Renal pelvis (tissue), 1 donor: ENCODE measurements at regions not wholly inside any gene's neighbourhood (a gene's known extent, or its start where the extent isn't known, plus 50 kb on each side); places are given as distances from the start of the nearest gene placed in this dataset.
"Not testable (repeated sequence)": the region's sequence is repeated elsewhere in the genome, so short reads cannot be mapped to it uniquely, and the experiment has no call there.

Source experiments
- DNase-seq: peaks from one replicate; pipeline ENCODE4 v3.0.0-alpha.2; 2013

DNA sequence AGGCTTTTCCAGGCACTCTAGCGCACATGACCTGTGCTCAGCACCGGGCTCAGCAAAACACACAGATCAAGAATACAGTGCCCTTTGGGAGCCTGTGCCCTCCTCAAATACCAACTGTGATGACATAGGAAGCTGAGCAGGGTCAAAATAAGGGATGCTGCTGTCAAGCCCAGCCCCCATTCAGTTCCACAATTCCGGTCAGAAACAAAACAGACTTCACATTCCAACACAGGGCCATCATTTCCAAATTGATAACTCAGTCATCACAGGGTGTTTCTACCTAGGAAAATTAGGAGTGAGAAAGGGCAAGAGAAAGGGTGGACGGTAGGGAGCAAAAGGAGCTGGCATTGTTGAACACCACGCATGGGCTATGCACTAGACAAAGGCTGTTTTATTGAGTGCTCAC is 158.4 kb upstream of the CCDC54 start:
- DNase-seq: no peak

DNA sequence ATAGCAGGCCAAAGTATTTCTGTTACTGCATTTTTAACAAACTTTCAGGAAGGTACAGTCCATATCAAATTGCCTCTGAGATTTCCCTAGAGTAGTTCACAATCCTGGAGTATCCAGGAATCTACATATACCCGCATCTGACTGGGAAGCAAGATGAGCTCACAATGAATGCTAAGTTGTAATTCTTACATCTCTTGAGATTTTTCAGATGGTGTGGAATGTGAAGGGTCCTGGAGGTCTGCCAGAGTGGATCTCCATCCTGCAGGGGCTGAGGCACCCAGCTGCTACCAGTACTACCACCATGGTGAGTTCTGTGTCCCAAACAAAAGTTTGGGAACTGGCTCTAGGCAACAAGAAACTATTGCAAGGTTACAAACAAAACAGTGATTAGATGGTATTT is 156.7 kb upstream of the CCDC54 start:
- no peak for DNase-seq

DNA sequence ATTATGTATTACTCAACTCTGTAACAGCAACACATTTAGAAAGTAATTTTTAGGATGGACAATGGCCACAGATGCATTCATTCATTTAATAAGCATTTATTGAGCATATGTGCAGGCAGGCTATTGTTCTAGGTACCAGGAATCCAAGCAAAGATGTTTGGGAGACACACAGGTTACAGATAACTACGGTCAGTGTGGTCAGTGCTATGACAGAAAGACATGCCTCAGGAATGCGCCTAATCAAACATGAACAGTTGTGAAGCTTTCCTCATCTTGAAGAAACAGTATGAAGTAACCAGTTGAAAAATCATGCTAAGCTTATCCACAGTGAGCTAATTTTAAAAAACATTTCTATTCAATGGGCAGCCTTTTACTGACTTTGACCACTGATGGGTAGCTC is 155.4 kb upstream of the CCDC54 start:
- DNase-seq: no peak

DNA sequence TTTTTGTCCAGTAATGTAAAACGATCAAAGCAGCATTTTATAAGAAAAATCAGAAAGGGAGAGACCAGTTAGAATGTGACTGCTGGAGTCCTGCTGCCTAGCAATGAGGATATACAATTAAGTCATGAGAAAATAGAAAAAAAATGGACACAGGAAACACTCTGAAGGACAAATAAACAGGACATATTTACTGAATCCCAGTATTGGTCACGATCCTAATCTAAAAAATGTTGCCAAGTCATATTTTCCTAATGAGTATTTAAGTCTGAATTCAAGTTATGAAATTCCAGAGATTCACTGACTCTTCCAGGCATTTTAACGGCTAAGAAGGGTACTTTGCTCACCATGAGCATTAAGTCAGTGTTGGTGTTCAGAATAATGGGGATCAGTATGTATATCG is 154.3 kb upstream of the CCDC54 start:
- no peak for DNase-seq

DNA sequence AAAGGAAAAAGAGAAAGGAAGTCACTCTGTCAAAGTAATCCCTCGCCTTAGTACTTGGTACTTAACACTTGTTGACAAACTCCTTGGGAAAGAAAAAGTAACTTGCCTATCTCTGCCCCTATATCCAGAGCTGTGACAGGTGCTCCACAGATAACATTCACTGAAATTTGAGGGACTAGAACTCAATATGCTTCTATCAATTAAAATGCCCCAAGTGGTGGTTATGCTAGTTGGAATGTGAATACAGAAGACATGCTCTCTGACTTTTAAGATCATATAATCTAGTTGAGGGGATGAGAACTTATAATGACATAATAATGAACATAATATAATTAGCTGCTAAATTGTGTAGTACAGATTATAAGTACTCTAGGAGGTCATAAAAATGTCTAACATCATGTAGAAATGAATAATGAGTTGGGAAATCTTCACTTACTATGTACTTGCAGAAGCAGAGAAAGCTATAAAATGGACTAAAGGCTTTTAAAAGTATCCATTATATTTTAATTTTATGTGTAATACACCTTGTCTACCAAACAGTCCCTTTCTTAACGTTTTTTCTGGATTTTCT is 153.1 kb upstream of the CCDC54 start:
- no peak for DNase-seq

DNA sequence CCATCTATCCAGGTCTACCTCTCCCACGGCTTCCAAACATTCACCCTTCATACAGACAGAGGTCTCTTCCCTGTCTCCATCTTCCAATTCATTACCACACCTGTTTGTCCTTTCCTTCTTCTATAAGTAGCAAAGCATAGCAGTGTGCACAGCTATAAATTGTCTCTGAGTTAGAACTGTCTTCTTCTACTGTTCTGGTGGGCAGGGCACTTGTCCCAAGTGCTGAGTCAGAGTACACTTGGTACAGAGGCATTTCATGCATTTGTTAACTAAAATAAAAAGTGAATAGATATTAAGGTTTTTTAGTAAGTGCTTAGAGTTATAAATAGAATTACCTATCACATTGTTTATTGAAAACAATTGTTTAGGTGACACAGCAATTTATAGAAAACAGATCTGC is 150.1 kb upstream of the CCDC54 start:
- no peak for DNase-seq

DNA sequence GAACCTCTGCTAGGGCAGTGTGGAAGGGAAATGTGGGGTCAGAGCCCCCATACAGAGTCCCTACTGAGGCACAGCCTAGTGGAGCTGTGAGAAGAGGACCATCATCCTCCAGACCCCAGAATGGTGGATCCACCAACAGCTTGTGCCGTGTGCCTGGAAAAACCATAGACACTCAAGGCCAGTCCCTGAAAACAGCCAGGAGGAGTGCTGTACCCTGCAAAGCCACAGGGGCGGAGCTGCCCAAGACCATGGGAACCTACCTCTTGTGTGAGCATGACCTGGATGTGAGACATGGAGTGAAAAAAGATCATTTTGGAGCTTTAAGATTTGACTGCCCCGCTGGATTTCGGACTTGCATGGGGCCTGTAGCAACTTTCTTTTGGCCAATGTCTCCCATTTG is 143.4 kb upstream of the CCDC54 start:
- not testable (repeated sequence) for DNase-seq

DNA sequence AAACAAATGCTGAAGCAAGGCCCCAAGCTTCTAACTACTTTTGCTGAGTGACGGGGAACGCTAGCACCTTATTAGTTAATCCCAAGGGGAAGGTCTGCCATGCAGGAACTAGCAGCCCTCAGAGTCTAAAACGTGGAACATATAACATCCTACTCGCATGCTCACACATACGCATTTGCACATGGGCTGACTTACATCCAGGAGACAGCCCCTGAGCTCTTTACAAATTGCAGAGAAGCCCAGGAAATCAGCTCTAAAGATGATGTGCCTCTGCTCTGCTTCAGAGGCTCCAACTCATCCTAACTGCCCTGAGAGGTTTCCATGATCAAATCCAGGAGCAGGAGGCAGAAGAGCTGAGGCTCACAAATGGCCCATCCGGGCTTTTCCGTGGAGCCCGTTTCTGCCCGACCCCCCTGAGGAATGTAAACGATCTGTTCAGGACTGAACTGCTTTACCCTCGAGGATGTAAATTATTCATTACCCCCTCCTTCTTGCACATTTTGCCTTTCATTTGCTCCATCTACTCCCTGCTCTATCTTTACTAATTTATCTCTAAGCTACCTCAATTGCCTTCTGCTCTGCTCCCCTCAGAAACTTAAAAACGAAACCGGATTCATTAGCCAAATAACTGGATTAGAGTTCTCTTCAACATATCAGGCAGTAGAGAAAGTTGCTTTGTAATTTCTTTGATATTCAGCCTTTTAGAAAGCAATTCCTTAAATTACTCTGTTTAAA is 141.9 kb upstream of the CCDC54 start:
- peak; percentile 21 for DNase-seq

DNA sequence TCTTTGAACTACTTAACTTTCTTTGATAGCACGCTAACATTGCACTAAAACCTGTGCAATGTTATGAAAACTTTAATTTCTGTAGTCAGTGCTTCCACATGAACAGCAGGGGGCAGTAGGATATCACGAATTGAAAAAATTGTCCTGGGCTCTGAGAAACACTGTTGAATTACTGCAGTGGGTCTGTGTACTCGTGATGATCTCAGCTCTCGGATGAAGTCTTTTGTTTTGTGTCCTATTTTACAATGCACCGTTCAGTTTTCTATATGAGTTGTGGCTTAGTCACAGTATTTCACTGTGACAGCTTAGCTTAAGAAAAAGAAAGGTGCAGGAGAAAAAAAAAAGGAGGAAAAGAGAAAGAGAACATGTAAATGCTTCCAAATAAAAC is 141.3 kb upstream of the CCDC54 start:
- peak; percentile 86 for DNase-seq

DNA sequence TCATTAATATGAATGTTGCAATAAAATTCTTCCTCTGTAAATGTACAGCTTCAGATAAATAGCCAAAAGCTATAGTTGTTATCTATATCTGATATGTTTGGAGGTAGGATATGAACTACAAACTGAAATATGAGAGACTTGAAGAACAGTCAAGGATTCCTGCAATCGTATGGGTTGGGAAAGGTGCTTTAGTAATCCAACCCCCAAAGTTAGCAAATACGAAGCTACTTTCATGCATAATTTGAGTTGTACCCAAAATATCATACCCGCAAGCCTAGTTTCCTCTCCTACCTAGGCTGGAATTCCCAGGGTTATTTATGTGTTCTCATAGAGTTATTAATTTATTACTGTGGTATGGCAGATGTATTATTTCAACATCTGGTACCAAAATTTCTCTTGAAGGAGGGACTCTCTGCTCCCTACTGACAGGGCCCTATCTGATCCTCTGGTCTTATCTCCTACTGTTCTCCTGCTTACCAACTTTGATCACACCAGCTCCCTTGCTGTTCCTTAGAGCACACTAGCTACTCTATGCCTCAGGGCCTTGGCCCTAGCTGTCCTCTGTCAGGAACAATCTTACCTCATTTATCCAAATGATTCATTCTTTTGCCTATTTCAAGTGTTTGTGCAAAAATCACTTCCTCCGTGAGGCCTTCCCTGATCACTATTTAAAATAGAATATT is 140.4 kb upstream of the CCDC54 start:
- DNase-seq: no peak

DNA sequence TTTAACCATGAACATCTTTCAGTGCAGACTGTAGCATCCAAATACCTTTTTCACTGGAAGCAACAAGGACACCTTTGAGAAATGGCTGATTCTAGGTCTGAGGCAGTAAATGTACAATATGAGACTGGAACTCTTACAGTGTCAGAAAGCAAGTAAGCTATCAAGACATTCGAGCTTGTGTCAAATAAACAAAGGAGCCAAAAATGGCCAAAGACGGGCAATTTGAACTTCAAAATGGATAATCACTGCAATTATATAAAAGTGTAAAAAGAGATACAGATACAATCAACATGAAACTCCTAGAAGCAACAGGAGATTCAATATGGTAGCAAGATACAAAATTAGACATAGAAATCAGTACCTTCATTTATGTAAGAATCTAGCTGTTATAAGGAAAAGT is 138.5 kb upstream of the CCDC54 start:
- DNase-seq: no peak

DNA sequence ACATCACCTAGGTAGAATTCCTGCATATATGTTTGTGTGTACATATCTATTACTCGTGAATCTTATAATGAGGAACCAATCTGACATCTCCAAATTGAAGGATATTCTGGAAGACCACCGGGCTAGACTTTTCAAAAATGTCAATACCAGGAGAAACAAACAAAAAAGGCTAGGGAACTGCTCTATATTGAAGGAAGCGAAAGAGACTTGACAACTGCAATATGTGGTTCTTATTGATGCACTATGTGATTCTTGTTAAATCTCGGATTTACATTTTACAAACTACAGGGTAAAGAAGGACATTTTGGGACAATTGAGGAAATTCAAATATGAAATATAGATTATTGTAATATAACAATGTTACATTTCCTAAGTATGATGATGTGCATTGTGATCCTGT is 137.5 kb upstream of the CCDC54 start:
- no peak for DNase-seq

DNA sequence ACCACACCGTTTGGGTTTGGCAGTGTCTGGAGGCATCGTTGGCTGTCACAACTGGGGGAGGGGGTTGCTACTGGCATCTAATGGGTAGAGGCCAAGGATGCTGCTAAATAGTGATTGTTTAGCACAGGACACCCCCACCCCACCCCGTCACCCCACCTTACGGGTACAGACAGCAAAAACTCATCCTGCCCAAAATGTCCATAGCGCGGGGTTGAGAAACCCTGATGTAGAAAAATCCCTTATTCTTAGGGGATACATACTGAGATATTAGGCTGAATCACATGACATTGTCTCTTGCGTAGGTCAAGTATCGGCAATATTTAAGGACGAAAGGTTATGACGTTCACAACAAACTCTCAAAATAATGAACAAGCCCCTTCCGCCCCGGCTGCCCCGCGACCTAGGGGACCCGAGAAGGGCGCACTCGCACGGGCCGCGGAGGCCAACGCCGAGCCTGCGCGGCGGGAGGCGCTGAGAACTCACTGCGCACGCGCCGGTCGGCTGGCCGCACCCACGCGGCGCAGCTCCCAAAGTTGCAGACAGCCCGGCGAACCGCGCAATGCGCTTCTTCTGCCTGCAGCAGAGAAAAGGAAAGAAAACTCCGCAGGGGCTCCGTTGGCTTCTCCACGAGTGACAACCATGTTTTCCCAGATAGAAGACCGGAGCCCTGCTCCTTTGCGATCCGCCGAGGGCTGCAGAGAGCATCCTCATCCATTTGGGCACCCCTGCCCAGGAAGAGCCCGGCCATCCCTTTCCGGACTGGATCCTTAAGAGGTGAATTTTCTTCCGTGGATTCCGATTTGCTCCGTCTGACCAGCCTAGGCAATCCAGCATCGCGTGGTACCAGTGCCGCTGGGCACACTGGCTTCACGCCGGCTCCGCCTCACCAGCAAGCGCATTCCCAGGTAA is 136.8 kb upstream of the CCDC54 start:
- DNase-seq: peak; percentile 67

DNA sequence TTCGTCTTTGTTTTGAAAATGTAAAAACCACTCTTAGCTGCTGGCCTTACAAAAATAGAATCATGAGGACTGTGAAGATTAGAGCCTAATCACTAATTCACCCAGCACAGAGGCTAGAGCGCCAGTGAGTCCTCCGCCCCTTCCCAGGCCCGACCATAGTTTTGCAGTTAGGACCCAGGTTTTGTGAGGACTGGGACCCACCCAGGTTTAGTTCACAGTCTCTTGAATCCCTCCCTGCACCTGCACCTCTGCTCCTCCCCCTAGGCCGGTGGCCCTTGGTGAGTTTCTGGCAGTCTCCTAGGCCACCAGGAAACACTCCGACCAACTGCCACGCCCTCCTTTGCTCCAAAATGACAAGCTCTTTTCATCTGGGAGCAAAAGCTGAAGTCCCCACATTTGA is 136.0 kb upstream of the CCDC54 start:
- peak; percentile 26 for DNase-seq

DNA sequence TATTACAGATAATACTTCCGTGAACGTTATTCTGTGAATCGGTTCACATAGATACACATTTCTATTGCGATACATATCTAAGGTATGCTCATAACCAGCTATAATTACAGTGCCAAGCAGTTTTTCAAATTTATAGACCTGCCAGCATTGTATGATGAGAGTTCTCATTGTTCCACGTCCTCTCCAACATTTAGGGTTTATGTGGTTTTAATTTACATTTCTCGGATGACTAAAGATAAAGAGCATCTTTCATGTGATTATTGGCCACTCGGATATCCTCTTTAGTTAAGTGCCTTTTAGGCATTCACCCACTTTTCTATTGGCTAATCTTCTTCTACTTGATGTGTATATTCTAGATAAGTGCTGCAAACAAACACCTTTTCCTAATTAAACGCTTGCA is 134.7 kb upstream of the CCDC54 start:
- no peak for DNase-seq

DNA sequence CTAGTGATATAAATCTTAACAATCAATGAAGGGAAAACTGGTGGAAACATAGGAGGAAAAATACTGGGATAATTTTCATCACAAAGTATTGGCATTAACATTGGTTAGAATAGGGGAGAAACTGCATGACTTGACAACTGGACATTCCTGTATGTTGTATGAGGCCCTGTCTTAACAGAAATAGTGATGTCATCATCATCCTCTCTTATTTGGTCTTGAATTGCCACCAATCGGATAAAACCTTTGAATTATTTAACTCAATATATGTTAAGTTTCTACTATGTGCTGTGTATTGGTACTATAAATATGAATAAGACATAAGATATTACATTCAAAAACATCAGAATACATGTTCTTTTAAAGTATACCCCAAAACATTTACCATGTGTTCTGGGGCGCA is 130.1 kb upstream of the CCDC54 start:
- DNase-seq: no peak

DNA sequence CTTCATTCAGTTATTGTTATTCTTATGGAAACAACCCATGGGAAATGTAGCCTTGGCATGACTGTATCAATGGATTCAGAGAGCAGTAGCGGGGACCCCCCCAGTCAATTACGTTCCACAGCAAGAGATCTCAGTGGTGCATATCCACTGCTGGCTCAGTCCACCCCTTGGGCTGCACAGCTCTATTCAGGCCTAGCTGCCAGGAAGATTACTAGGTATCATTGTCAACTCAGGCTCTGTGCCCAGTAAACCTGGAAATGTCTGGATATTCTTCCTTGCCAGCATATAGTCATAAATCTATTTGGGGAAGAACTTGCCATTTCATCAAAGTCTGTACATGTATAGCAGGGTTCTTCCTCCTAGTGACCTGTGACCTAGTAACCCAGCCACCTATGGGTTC is 128.1 kb upstream of the CCDC54 start:
- DNase-seq: no peak

DNA sequence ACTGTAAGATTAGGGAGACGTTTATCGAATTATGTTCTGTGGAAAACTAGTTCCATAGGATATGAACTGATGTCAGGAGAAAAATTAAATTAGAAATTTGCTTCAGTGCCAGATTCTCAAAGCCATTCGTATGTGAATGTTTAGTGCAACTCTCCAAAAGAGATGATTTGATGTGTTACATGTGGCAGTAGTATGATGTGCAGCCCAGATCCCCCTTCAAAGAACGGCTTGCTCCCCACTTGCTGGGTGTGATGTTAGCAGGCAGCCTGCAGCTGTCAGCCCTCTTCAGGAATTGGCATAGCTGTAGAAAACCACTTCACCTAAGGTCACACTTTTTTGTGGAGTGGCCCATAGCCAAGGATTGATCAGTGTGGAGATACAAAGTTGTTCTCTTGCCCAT is 127.0 kb upstream of the CCDC54 start:
- DNase-seq: no peak

DNA sequence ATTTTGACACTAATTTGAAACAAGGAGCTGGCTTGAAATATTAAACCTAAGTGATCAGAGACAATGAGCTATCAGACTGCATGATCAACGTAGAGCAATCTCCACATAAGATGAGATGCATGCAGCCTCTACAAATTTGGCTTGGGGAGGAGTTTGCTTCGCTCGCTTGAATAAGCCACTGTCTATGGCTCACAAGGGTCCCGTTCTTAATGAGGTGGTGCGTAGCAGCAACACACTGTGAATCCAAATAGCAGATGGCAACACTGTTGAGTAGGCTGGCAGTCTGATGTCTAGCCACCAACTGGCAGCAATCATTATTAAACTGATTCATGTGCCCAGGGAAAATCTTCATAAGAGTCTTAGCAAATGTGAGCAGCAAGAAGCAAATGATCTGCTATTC is 125.4 kb upstream of the CCDC54 start:
- no peak for DNase-seq

DNA sequence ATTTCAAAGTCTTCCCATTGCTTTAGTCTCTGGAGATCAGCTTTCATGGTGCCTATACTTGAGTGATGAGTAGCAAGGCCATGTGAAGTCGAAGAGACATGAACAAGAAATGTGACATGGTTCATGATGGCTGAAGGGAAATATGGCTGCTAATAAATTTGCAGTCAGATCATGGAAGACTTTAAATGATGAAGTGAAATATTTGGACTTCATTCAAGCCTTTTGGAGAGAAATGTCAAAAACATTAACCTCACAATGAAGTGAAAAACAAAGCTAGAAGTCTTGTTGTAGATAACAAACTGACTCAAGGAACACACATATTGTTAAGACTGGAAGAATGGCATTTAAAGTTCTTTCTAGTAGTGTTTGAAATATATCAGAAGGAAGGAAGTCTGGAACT is 120.3 kb upstream of the CCDC54 start:
- DNase-seq: no peak

DNA sequence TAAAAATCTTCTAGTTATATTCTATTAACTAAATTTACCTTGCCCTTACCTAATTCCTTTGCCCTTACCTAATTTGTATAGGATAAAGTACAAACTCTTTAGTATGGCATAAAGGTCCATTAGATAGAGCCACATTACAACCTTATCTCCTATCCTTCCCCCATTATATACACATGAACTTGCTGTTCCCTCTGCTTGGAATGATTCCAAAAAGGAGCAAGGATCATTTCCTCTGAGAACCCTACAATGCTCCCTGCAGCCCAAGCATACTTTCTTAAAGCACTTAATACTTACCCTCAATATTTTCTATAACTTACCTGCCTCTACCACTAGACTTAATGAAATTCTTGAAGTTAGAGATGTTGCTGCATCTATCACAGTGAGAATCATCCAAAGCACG is 118.9 kb upstream of the CCDC54 start:
- no peak for DNase-seq

DNA sequence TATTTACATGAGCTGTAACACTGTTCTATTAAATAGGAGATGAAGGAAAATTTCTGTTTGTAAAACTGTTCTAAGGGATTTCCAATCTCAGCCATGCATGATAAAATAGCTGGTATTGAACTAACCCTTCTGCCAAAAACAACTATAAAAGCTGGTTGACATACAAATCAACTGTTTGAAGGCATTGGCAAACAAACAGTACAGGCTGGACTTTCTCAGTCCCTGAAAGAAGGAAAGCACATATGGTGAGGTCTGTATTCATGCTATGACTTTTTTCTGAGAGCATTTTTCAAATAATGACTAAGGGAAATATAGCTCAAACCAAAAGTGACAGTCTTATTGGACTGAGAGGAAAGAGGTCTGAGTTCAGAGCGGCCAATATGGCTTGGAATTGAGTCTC is 117.0 kb upstream of the CCDC54 start:
- DNase-seq: no peak
